ENCODE measurements at regions not wholly inside any gene's neighbourhood (a gene's known extent, or its start where the extent isn't known, plus 50 kb on each side); places are given as distances from the start of the nearest gene placed in this dataset.

- Histone ChIP-seq H3K36me3 (ENCODE audit: control insufficient read depth, insufficient read depth, low read length) (no peaks in the 10 kb centered on the region), H2BK20ac (ENCODE audit: low read depth, low read length) (no peak overlapping the region), H3K18ac (ENCODE audit: low read depth, low read length) (no peak overlapping the region), H3K27me3 (ENCODE audit: control insufficient read depth, insufficient read depth, low read length) (peaks cover 3% of the 10 kb centered on the region), H2AK5ac (ENCODE audit: low read depth, low read length) (no peak overlapping the region), H3K9me3 (ENCODE audit: control insufficient read depth, insufficient read depth, low read length) (no peaks in the 10 kb centered on the region), H2BK5ac (ENCODE audit: low read depth, low read length, poor library complexity, severe bottlenecking) (no peak overlapping the region), H3K14ac (replicated peaks; ENCODE audit: low read depth, low read length) (no peak overlapping the region), H2BK120ac (ENCODE audit: low read depth, low read length) (no peak overlapping the region), H3K56ac (ENCODE audit: extremely low read depth, insufficient read depth, low read length) (no peak overlapping the region), H2AK9ac (replicated peaks; ENCODE audit: low read depth, low read length, poor library complexity) (no peak overlapping the region), H3K27ac (ENCODE audit: insufficient read depth, low read length) (no peak overlapping the region), H4K8ac (ENCODE audit: low read depth in 2 of 2, low read length in 2 of 2) (no peak overlapping the region), H4K5ac (ENCODE audit: low read depth, low read length) (no peak overlapping the region), H3K79me1 (ENCODE audit: low read depth in 1 of 2, low read length in 2 of 2) (no peaks in the 10 kb centered on the region), H3K4me3 (ENCODE audit: insufficient read depth, low read depth, low read length) (no peak overlapping the region), H3K9ac (ENCODE audit: low read depth, low read length) (no peak overlapping the region), H3K4me1 (ENCODE audit: control insufficient read depth, insufficient read depth, low read length) (no peaks in the 10 kb centered on the region), H2AFZ (replicated peaks; ENCODE audit: low read length, poor library complexity) (no peak overlapping the region), H3K9me1 (ENCODE audit: insufficient read depth, low read length) (no peaks in the 10 kb centered on the region), H3K4me2 (ENCODE audit: low read depth, low read length) (no peak overlapping the region), H4K91ac (ENCODE audit: insufficient read depth, low read depth, low read length) (no peak overlapping the region), H4K20me1 (ENCODE audit: insufficient read depth, low read length) (no peaks in the 10 kb centered on the region), H2BK15ac (ENCODE audit: low read depth, low read length) (no peak overlapping the region), H3K23ac (ENCODE audit: low read depth, low read length) (no peak overlapping the region), H3K4ac (ENCODE audit: low read depth, low read length) (no peak overlapping the region)
- CTCF ChIA-PET: interaction anchor here (1.0 kb wide), 1 partner anchor 10 kb away, joined by 4 read pairs; no protein-coding TSS in a partner anchor
- dilution Hi-C loops (cut with HindIII; ENCODE audit: low sequenced_read_pairs, unreplicated experiment) (no loop called here), intact Hi-C loops (cut with micrococcal nuclease) (no loop called here), in situ Hi-C loops (cut with MboI; ENCODE audit: low sequenced_read_pairs) (no loop called here)
- WGBS, 2 experiments (ENCODE audit: extremely low coverage in 2 of 2, insufficient read length in 1 of 2): no CpG with 5 or more reads among the region's 5 CpGs
- DNase-seq (no peak), ATAC-seq (ENCODE audit: low read depth) (no peak)
- no TSS peak for BruUV-seq (replicated peaks)
- POLR2A ChIA-PET (ENCODE audit: unreplicated experiment): no interaction called here
- TF ChIP-seq RCOR1 (IDR thresholded peaks at IDR 0.05; ENCODE audit: insufficient replicate concordance, low read length) (no peak), SMC3 (IDR thresholded peaks at IDR 0.05; ENCODE audit: low read depth, low read length) (no peak), RFX5 (IDR thresholded peaks at IDR 0.05; ENCODE audit: low read depth, low read length) (no peak)
Measured at GRCh38 chr4:111789901-111790640, 355.2 kb upstream of the FAM241A start.

Data from IMR-90 (cell line).